ENCODE measurements at regions not wholly inside any gene's neighbourhood (a gene's known extent, or its start where the extent isn't known, plus 50 kb on each side); places are given as distances from the start of the nearest gene placed in this dataset.
"Not testable (repeated sequence)": the region's sequence is repeated elsewhere in the genome, so short reads cannot be mapped to it uniquely, and the experiment has no call there.

GRCh38 chr13:23947893-23948292 lies 50.6 kb upstream of the C1QTNF9B start:
- no peak for DNase-seq

GRCh38 chr13:23949200-23949599 lies 51.9 kb upstream of the C1QTNF9B start:
- DNase-seq, result no peak

- no peak for DNase-seq
Observed at GRCh38 chr13:23949736-23950135, 52.4 kb upstream of the C1QTNF9B start.

GRCh38 chr13:23950736-23951510 lies 53.6 kb upstream of the C1QTNF9B start:
- DNase-seq, result no peak

- DNase-seq, result no peak
Observed at GRCh38 chr13:23952796-23953195, 55.5 kb upstream of the C1QTNF9B start.

GRCh38 chr13:23953860-23954512 lies 56.7 kb upstream of the C1QTNF9B start:
- no peak for DNase-seq

- no peak for DNase-seq
Observed at GRCh38 chr13:23955064-23955463, 57.8 kb upstream of the C1QTNF9B start.

GRCh38 chr13:23956106-23956505 lies 58.8 kb upstream of the C1QTNF9B start:
- DNase-seq, result peak; percentile 12 to 30

- DNase-seq, result no peak
Observed at GRCh38 chr13:23957981-23958380, 60.7 kb upstream of the C1QTNF9B start.

GRCh38 chr13:23959231-23959862 lies 62.0 kb upstream of the C1QTNF9B start:
- no peak for DNase-seq

GRCh38 chr13:23960566-23961156 lies 63.4 kb upstream of the C1QTNF9B start:
- no peak for DNase-seq

GRCh38 chr13:23963184-23963931 lies 66.1 kb upstream of the C1QTNF9B start:
- DNase-seq, result peak in 1 of 2 experiments; percentile 9

- DNase-seq, result no peak
Observed at GRCh38 chr13:23963947-23964346, 66.6 kb upstream of the C1QTNF9B start.

- DNase-seq, result no peak
Observed at GRCh38 chr13:23965346-23965745, 68.0 kb upstream of the C1QTNF9B start.

- no peak for DNase-seq
Observed at GRCh38 chr13:23966221-23966690, 69.0 kb upstream of the C1QTNF9B start.

- no peak for DNase-seq
Observed at GRCh38 chr13:23966691-23967615, 69.7 kb upstream of the C1QTNF9B start.

GRCh38 chr13:23967792-23968191 lies 70.5 kb upstream of the C1QTNF9B start:
- not testable (repeated sequence) for DNase-seq

GRCh38 chr13:23969647-23970046 lies 72.3 kb upstream of the C1QTNF9B start:
- DNase-seq, result no peak

- peak; percentile 21 to 40 for DNase-seq
Observed at GRCh38 chr13:23979361-23980159, 82.3 kb upstream of the C1QTNF9B start.

GRCh38 chr13:23980160-23980551 lies 82.9 kb upstream of the C1QTNF9B start:
- peak; percentile 85 to 87 for DNase-seq

- DNase-seq, result no peak
Observed at GRCh38 chr13:23983671-23984070, 86.4 kb upstream of the C1QTNF9B start.

Data from activated CD4-positive, alpha-beta T cell treated with anti-CD3 and anti-CD28 coated beads, Interleukin-2, amount 50 U/mL, for 48 hours (primary cell).